Ascending aorta (tissue), 2 donors: ENCODE measurements at regions not wholly inside any gene's neighbourhood (a gene's known extent, or its start where the extent isn't known, plus 50 kb on each side); places are given as distances from the start of the nearest gene placed in this dataset.

Experiments
- DNase-seq, 2 donors: peaks; one replicate each; pipeline ENCODE4 v3.0.0-alpha.2; 2019; ENCODE audit warnings: low spot score in 2 of 2
- H3K27ac ChIP-seq, 2 donors: fragments of 200-600 bp; sonication (generic); one replicate each; pipeline ENCODE4 v1.5.1; 2016 to 2017; ENCODE audit warnings: mild to moderate bottlenecking in 1 of 2
- H3K27me3 ChIP-seq: fragments of 200-600 bp; sonication (generic); one replicate; pipeline ENCODE4 v1.5.1; 2017
- H3K36me3 ChIP-seq, 2 donors: fragments of 200-600 bp; sonication (generic); one replicate each; pipeline ENCODE4 v1.5.1; 2016
- H3K4me1 ChIP-seq, 2 donors: fragments of 200-600 bp; sonication (generic); one replicate each; pipeline ENCODE4 v1.5.1; 2016 to 2017; ENCODE audit warnings: mild to moderate bottlenecking in 1 of 2
- H3K4me3 ChIP-seq, 2 donors: fragments of 200-600 bp; sonication (generic); one replicate each; pipeline ENCODE4 v1.5.1; 2016 to 2017; ENCODE audit warnings: mild to moderate bottlenecking in 1 of 2
- H3K9me3 ChIP-seq, 2 donors: fragments of 200-600 bp; sonication (generic); one replicate each; pipeline ENCODE4 v1.5.1; 2016
- CTCF ChIP-seq, 3 experiments: fragments of 200-600 bp in 2 of 3; fragments of 450-650 bp in 1 of 3; sonication (generic) in 2 of 3; IDR thresholded peaks; one replicate each; pipeline ENCODE4 v1.5.1; 2016 to 2019; ENCODE audit warnings: antibody characterized with exemption in 3 of 3, mild to moderate bottlenecking in 1 of 3, moderate library complexity in 1 of 3
- intact Hi-C: fragments of 100-400 bp; cut with DNase I; formaldehyde crosslinking; loops from one replicate; pipeline ENCODE4 v1.15.1; 2023

- no peak overlapping the region for H3K4me3 ChIP-seq
- no peaks in the 10 kb centered on the region for H3K9me3 ChIP-seq
- intact Hi-C loops: no loop called here
- H3K4me1 ChIP-seq: no peaks in the 10 kb centered on the region
- DNase-seq: no peak
- no peaks in the 10 kb centered on the region for H3K36me3 ChIP-seq
- H3K27ac ChIP-seq: no peak overlapping the region
- no peaks in the 10 kb centered on the region for H3K27me3 ChIP-seq
- no peak for TF ChIP-seq CTCF (IDR thresholded peaks at IDR 0.05)
Observed at GRCh38 chr3:117480972-117481371, 771.4 kb downstream of the TUSC7 start.

- Histone ChIP-seq H3K4me1 (no peaks in the 10 kb centered on the region), H3K27ac (no peak overlapping the region), H3K36me3 (no peaks in the 10 kb centered on the region), H3K4me3 (no peak overlapping the region), H3K9me3 (no peaks in the 10 kb centered on the region), H3K27me3 (no peaks in the 10 kb centered on the region)
- no peak for TF ChIP-seq CTCF (IDR thresholded peaks at IDR 0.05)
- no peak for DNase-seq
- intact Hi-C loops: no loop called here
Observed at GRCh38 chr3:117483839-117484238, 774.3 kb downstream of the TUSC7 start.

- DNase-seq: no peak
- Histone ChIP-seq H3K4me3 (no peak overlapping the region), H3K9me3 (no peaks in the 10 kb centered on the region), H3K36me3 (no peaks in the 10 kb centered on the region), H3K4me1 (no peaks in the 10 kb centered on the region), H3K27me3 (no peaks in the 10 kb centered on the region), H3K27ac (no peak overlapping the region)
- no peak for TF ChIP-seq CTCF (IDR thresholded peaks at IDR 0.05)
- intact Hi-C loops: no loop called here
Observed at GRCh38 chr3:117485841-117486240, 776.3 kb downstream of the TUSC7 start.

DNA sequence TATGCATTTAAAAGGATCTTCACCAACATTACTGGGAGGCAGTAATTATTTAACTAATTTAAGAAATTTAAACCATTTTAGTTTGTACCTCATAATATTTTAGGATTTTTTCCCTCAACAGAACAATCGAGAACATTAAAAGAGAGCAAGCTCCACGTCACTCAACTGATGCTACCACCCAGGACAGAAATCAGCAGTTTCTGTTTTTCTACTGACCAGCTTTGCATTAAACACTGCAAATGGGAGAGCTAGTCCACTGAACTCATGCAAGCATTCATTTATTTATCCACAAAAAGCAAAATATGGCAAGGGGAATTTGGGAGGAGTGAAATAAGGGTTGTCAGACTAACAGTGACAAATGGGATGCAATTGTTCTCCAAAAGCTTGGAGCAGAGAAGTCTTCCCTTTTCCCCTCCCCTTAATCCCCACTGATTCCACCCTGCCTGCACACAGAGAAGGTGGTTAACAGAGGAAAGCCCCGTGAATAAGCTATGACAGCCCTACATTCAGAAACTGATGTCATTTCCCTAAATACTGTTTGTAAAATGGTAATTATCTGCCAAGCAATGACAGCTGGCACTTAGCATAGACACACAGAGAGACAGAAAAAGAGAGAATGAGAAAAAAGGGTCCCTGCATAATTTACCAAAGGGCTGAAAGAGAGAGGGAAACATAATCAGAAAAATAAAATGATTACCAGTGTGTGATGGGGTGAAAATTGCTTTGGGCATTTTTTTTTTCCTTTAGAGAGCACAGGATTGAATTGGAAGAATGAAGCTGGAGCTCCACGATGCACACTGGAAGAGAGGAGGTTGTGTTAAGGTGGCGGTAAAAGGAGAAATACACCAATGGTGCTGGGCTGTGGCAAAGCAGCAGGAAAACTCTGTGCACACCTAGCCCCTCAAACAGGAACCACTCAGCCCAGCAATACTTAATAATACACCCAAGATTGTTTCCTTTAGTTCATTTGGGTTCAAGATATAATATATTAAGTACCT, 777.4 kb downstream of the TUSC7 start:
- Histone ChIP-seq H3K9me3 (no peaks in the 10 kb centered on the region), H3K4me1 (no peaks in the 10 kb centered on the region), H3K36me3 (no peaks in the 10 kb centered on the region), H3K27me3 (no peaks in the 10 kb centered on the region), H3K4me3 (no peak overlapping the region), H3K27ac (no peak overlapping the region)
- DNase-seq: no peak
- no peak for TF ChIP-seq CTCF (IDR thresholded peaks at IDR 0.05)
- intact Hi-C loops: no loop called here

DNA sequence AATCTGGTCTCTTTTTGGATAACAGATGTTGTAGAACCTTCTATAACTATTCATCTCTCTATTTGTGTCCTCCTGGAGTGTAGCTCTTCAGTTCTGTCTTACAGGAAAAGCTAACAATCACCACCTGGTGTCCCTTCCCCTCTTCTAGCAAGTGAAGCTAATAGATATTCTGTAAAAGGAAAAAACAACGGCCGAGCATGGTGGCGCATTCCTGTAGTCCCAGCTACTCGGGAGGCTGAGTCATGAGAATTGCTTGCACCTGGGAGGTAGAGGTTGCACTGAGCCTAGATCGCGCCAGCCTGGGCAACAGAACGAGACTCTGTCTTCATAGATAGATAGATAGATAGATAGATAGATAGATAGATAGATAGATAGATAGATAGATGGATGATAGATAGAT, 779.4 kb downstream of the TUSC7 start:
- no peaks in the 10 kb centered on the region for H3K4me1 ChIP-seq
- no peak for TF ChIP-seq CTCF (IDR thresholded peaks at IDR 0.05)
- no peaks in the 10 kb centered on the region for H3K36me3 ChIP-seq
- H3K27me3 ChIP-seq: no peaks in the 10 kb centered on the region
- no peak overlapping the region for H3K27ac ChIP-seq
- intact Hi-C loops: no loop called here
- no peak for DNase-seq
- H3K4me3 ChIP-seq: no peak overlapping the region
- no peaks in the 10 kb centered on the region for H3K9me3 ChIP-seq
